Esophagus muscularis mucosa (tissue), 3 donors: ENCODE measurements at regions not wholly inside any gene's neighbourhood (a gene's known extent, or its start where the extent isn't known, plus 50 kb on each side); places are given as distances from the start of the nearest gene placed in this dataset.

Experiments used
- POLR2A ChIP-seq: fragments of 450-650 bp; IDR thresholded peaks from one replicate; pipeline ENCODE4 v1.6.1; 2017; ENCODE audit warnings: antibody characterized with exemption, moderate library complexity, mild to moderate bottlenecking, low read depth
- POLR2AphosphoS5 ChIP-seq, 2 donors: sonication (generic); formaldehyde crosslinking; IDR thresholded peaks; one replicate each; pipeline ENCODE4 v1.6.1; 2017; ENCODE audit warnings: antibody characterized with exemption in 2 of 2
- TF ChIP-seq, protein P1 (sequence below), 3 experiments: fragments of 200-600 bp in 2 of 3; fragments of 450-650 bp in 1 of 3; sonication (generic) in 2 of 3; IDR thresholded peaks; one replicate each; pipeline ENCODE4 v1.5.1; 2017 to 2019; ENCODE audit warnings: antibody characterized with exemption in 3 of 3, mild to moderate bottlenecking in 2 of 3, moderate library complexity in 1 of 3

DNA sequence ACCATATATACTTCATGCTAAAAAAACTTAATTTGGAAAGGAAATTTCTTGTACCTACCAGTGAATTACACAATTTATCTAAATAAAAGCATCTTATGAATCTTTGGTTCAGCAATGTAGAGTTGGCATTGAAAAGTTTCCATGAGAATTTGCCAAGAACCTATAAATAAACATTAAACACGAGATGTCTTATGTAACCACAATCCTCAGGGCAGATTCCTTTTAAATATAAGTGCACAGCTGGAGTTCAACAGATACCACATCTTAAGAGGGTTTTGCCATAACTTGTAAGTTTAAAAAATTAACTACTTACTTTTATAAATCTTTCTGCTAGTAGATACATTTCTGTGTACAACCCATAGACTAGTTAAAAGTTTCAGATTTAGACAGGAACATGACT, 499.3 kb upstream of the ARRDC4 start:
- TF ChIP-seq, protein P1, sequence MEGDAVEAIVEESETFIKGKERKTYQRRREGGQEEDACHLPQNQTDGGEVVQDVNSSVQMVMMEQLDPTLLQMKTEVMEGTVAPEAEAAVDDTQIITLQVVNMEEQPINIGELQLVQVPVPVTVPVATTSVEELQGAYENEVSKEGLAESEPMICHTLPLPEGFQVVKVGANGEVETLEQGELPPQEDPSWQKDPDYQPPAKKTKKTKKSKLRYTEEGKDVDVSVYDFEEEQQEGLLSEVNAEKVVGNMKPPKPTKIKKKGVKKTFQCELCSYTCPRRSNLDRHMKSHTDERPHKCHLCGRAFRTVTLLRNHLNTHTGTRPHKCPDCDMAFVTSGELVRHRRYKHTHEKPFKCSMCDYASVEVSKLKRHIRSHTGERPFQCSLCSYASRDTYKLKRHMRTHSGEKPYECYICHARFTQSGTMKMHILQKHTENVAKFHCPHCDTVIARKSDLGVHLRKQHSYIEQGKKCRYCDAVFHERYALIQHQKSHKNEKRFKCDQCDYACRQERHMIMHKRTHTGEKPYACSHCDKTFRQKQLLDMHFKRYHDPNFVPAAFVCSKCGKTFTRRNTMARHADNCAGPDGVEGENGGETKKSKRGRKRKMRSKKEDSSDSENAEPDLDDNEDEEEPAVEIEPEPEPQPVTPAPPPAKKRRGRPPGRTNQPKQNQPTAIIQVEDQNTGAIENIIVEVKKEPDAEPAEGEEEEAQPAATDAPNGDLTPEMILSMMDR (IDR thresholded peaks at IDR 0.05) = no peak
- TF ChIP-seq POLR2A (no peak), POLR2AphosphoS5 (IDR thresholded peaks at IDR 0.05) (peak in 1 of 2 donors; percentile 33)
